Omental fat pad (tissue), 3 donors: ENCODE measurements at regions not wholly inside any gene's neighbourhood (a gene's known extent, or its start where the extent isn't known, plus 50 kb on each side); places are given as distances from the start of the nearest gene placed in this dataset.

Source experiments
- ATAC-seq: fragments of 150-250 bp; one replicate; pipeline ENCODE4 v1.9.1; 2016; ENCODE audit warnings: mild to moderate bottlenecking, moderate library complexity; ENCODE audit not compliant: low FRiP score
- DNase-seq: peaks from one replicate; pipeline ENCODE4 v3.0.0-alpha.2; 2019; ENCODE audit warnings: low spot score
- TF ChIP-seq, protein P1 (sequence below), 3 donors: fragments of 450-650 bp; IDR thresholded peaks; one replicate each; pipeline ENCODE4 v1.5.1; 2016 to 2017; ENCODE audit warnings: antibody characterized with exemption in 3 of 3, mild to moderate bottlenecking in 3 of 3, moderate library complexity in 2 of 3

DNA sequence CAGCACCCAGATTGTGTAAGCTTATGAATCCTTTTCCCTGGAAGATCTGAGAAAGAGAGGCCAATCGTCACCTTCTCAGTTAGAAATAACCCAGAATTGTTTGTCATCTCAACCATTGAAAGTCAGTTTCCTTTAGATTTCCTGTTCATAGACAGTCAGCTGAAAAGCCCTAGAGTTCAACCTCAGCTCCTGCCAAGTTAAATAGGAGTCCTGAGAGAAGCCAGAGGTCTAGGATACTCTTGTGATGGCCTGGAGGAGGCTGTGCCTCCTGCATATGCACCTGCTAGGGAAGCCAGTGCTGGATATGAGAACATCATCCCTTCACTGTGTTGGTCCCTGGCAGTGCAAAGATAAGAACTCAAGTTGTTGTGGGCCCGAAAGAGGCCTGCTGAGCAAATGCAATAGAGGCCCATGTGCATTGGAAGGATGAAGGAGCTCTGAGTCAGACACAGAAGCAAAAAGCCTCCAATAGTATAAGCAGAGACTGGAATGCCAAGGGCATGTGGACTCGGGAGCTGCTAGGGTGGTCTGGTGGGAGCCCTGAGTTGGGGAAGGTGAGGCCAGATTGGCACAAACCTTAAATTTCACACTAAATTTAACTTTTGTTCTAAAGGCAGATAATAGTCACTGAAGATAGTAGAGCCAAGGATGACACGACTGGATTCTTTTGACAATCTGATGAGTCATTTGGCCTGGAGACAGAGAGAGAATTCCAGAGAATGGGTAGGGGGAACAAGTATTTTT, 520.9 kb upstream of the CDH5 start:
- ATAC-seq = no peak
- TF ChIP-seq, protein P1, sequence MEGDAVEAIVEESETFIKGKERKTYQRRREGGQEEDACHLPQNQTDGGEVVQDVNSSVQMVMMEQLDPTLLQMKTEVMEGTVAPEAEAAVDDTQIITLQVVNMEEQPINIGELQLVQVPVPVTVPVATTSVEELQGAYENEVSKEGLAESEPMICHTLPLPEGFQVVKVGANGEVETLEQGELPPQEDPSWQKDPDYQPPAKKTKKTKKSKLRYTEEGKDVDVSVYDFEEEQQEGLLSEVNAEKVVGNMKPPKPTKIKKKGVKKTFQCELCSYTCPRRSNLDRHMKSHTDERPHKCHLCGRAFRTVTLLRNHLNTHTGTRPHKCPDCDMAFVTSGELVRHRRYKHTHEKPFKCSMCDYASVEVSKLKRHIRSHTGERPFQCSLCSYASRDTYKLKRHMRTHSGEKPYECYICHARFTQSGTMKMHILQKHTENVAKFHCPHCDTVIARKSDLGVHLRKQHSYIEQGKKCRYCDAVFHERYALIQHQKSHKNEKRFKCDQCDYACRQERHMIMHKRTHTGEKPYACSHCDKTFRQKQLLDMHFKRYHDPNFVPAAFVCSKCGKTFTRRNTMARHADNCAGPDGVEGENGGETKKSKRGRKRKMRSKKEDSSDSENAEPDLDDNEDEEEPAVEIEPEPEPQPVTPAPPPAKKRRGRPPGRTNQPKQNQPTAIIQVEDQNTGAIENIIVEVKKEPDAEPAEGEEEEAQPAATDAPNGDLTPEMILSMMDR (IDR thresholded peaks at IDR 0.05) = no peak

DNA sequence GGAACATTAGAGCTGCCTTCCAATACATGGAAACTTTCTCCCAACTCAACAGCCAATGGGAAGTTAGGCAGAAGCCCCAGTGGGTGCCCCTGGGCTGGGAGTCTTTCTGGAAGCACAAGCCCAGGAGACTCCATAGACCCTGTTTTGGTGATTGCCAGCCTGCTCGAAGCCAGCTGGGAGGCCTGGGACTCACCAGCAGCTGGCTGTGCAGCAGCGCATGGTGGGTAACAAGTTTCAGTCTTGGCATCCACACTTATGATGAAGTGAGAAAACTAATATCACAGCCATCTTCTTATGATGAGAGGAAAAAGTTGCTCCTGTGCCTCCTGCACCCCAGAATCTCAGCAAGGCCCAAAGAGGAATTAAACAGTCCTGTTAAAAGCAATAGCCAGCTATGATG, 522.5 kb upstream of the CDH5 start:
- no peak for ATAC-seq

More for the DNA sequence above, 520.9 kb upstream of the CDH5 start:
- DNase-seq = no peak

DNA sequence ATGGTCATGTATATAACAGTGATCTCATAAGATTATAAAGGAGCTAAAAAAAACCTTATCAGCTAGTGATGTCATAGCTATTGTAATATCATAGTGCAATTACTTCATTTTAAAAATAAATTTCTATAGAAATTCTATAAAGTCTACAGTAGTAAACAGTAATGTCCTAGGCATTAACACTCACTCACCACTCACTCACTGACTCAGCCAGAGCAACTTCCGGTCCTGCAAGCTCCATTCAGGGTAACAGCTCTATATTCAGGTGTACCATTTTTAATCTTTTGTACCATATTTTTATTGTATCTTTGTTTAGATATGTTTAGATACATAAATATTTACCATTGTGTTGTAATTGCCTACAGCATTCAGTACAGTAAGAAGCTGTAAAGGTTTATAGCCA, 524.4 kb upstream of the CDH5 start:
- TF ChIP-seq, protein P1 (IDR thresholded peaks at IDR 0.05) = no peak
- DNase-seq = no peak
- ATAC-seq = no peak

More for the DNA sequence above, 522.5 kb upstream of the CDH5 start:
- TF ChIP-seq, protein P1 (IDR thresholded peaks at IDR 0.05) = no peak
- no peak for DNase-seq

DNA sequence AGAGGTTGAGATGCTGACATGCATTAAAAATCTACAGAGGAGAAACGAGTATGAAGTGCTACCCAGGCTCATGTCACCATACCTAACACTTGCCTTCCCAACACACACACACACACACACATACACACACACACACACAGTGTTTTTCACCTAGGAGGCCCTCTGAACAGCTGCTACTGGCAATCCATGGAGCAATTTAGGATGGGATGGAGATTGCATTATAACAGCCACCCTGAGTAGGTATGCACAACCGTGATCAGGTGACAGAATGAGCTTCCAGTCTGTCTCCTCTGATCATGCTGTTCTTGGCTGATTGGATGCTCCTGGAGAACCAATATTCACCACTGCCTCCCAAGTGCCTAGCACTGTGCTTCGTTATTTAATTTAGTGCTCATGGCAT, 528.5 kb upstream of the CDH5 start:
- TF ChIP-seq, protein P1 (IDR thresholded peaks at IDR 0.05) = no peak
- DNase-seq = no peak
- no peak for ATAC-seq

DNA sequence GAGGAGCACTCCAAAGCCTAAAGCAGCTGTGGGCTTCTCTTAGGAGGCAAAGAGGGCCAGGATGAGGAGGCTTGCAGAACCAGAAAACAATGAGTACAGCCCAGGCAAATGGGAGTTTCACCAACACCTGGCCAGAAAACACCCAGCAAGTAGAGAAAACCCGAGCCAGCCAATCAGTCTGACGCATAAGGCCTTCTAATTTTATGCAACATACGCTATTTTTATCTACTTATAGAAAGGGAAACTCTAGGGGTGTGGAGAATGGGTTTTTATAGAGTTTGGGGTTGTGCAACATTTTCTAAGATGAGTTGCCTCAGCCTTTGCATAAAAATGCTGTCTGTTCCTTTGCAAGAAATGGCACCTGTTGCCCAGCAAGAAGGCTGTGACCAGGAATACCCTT, 529.0 kb upstream of the CDH5 start:
- TF ChIP-seq, protein P1 (IDR thresholded peaks at IDR 0.05) = no peak
- no peak for ATAC-seq
- no peak for DNase-seq

DNA sequence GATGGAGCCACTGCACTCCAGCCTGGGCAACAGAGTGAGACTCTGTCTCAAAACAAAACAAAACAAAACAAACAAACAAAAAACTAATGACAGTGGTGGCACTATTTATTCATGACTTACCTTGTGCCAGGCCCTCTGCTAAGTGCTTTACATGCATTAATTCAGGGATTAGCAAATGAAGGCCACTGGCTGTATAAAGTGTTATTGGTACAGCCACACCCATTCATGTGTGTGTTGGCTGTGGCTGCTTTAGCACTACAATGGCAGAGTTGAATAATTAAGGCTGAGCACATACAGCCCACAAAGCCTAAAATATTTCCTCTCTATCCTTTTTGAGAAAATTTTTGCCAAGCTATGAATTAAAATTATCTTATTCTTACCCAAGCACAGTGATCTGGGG, 531.8 kb upstream of the CDH5 start:
- no peak for ATAC-seq
- no peak for DNase-seq
- TF ChIP-seq, protein P1 (IDR thresholded peaks at IDR 0.05) = no peak

DNA sequence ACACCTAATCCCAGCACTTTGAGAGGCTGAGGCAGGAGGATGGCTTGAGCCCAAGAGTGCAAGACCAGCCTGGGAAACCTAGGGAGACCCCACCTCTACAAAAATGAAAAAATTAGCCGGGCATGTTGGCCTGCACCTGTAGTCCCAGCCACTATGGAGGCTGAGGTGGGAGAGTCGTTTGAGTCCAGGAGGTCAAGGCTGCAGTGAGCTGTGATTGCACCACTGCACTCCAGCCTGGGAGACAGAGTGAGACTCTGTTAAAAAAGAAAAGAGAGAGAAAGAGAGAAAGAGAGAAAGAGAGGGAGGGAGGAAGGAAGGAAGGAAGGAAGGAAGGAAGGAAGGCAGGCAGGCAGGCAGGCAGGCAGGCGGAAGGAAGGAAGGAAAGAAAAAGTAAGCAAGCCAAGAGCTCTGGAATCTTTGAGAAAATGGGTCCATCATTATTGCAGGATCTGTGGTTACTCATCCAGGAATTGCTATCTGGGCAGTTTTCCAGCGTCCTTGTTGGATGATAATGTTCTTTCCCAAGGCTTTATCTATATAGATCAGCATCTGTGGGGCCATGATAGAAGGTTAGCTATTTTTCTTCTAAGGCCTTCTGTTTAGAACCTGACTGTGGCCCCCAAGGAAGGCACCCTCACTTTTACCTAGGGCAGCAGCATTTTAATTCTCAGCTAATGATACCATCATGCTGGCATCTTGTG, 533.2 kb upstream of the CDH5 start:
- TF ChIP-seq, protein P1 (IDR thresholded peaks at IDR 0.05) = no peak
- no peak for ATAC-seq
- no peak for DNase-seq
